ENCODE measurements at regions not wholly inside any gene's neighbourhood (a gene's known extent, or its start where the extent isn't known, plus 50 kb on each side); places are given as distances from the start of the nearest gene placed in this dataset.

- TF ChIP-seq EZH2phosphoT487 (IDR thresholded peaks at IDR 0.05; ENCODE audit: low read length): no peak
- TF ChIP-seq CTCF (IDR thresholded peaks at IDR 0.05; ENCODE audit: low read length): no peak
Observed at GRCh38 chr10:118918587-118918986, 110.9 kb upstream of the NANOS1 start.
